Transverse colon (tissue), 4 donors: ENCODE measurements at regions not wholly inside any gene's neighbourhood (a gene's known extent, or its start where the extent isn't known, plus 50 kb on each side); places are given as distances from the start of the nearest gene placed in this dataset.

ENCODE experiments used
- DNase-seq: peaks from one replicate; pipeline ENCODE4 v3.0.0-alpha.2; 2019
- H3K27ac ChIP-seq, 4 donors: fragments of 200-600 bp; sonication (generic); 2 replicates each; pipeline ENCODE4 v1.5.1; 2016 to 2018; ENCODE audit warnings: inconsistent platforms in 4 of 4
- H3K27me3 ChIP-seq: fragments of 200-600 bp; sonication (generic); 2 replicates; pipeline ENCODE4 v1.5.1; 2017; ENCODE audit warnings: inconsistent platforms
- H3K36me3 ChIP-seq, 4 donors: fragments of 200-600 bp; sonication (generic); 2 replicates each; pipeline ENCODE4 v1.5.1; 2017 to 2019; ENCODE audit warnings: inconsistent platforms in 4 of 4
- H3K4me1 ChIP-seq, 4 donors: fragments of 200-600 bp; sonication (generic); 2 replicates each; pipeline ENCODE4 v1.5.1; 2017 to 2020; ENCODE audit warnings: inconsistent platforms in 4 of 4
- H3K4me3 ChIP-seq, 4 donors: fragments of 200-600 bp; sonication (generic); 1 replicate in 1 of 4; 2 replicates in 3 of 4; pipeline versions ENCODE4 v1.5.1 to v1.6.1; 2017 to 2019; ENCODE audit warnings: inconsistent platforms in 4 of 4
- H3K9me3 ChIP-seq, 2 donors: fragments of 200-600 bp; sonication (generic); 2 replicates each; pipeline ENCODE4 v1.5.1; 2017 to 2019; ENCODE audit warnings: inconsistent platforms in 2 of 2
- CTCF ChIP-seq, 5 experiments: fragments of 200-600 bp in 3 of 5; fragments of 450-650 bp in 2 of 5; sonication (generic) in 3 of 5; IDR thresholded peaks; 1 replicate in 2 of 5; 2 replicates in 3 of 5; pipeline ENCODE4 v1.5.1; 2016 to 2017; ENCODE audit warnings: antibody characterized with exemption in 5 of 5, inconsistent platforms in 3 of 5, mild to moderate bottlenecking in 2 of 5, moderate library complexity in 1 of 5
- EP300 ChIP-seq: sonication (generic); formaldehyde crosslinking; IDR thresholded peaks from one replicate; pipeline ENCODE4 v1.6.1; 2017; ENCODE audit warnings: antibody characterized with exemption, low read depth
- POLR2A ChIP-seq: fragments of 450-650 bp; IDR thresholded peaks from one replicate; pipeline ENCODE4 v1.6.1; 2016; ENCODE audit warnings: antibody characterized with exemption, mild to moderate bottlenecking, moderate library complexity
- POLR2AphosphoS5 ChIP-seq, 3 donors: sonication (generic); formaldehyde crosslinking; IDR thresholded peaks; one replicate each; pipeline ENCODE4 v1.6.1; 2016; ENCODE audit warnings: antibody characterized with exemption in 3 of 3
- WGBS, 2 donors: methylation state at CpG; one replicate each; pipeline ENCODE4 v1.1.5; 2018; ENCODE audit warnings: low coverage in 1 of 2; 5-methylcytosine and 5-hydroxymethylcytosine counted together
- in situ Hi-C, 4 donors: fragments of 200-750 bp; cut with MboI; loops; one replicate each; pipeline versions ENCODE4 v1.15.0 to v1.15.1; 2017; ENCODE audit warnings: low sequenced_read_pairs in 3 of 4, low pct_ligation_motif_present in 1 of 4, low pct_unique_long_range_greater_than_20kb in 1 of 4
- intact Hi-C: fragments of 100-400 bp; cut with DNase I; formaldehyde crosslinking; loops from one replicate; pipeline ENCODE4 v1.15.1; 2023; ENCODE audit warnings: low total_unique reads

DNA sequence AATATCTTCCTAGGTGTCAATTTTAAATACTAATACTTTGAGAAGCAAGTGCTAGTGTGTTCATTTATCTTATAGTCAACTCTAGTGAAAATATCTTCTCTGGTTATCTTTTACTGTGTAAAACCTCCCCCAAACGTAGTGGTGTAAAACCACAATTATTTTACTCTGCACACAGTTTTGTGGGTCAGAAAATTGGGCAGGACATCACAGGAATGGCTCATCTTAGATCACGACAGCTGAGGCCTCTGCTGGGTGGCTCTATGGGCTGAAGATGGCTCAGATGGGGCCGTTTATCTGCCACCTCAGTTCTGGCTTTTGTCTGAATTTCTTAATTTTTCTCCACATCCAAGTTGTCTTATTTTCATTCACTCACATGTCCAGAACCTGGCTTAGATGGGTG is 457.2 kb upstream of the ACTBL2 start:
- H3K4me1 ChIP-seq: no peaks in the 10 kb centered on the region
- no peaks in the 10 kb centered on the region for H3K9me3 ChIP-seq
- H3K36me3 ChIP-seq: no peaks in the 10 kb centered on the region
- in situ Hi-C loops: no loop called here
- H3K27ac ChIP-seq: no peak overlapping the region
- H3K27me3 ChIP-seq: no peaks in the 10 kb centered on the region
- H3K4me3 ChIP-seq: no peak overlapping the region
- WGBS, 2 donors: 41 to 55% methylated on average over 3 of the region's 3 CpGs
- intact Hi-C loops: no loop called here
- TF ChIP-seq POLR2AphosphoS5 (IDR thresholded peaks at IDR 0.05) (no peak), EP300 (no peak), POLR2A (no peak), CTCF (IDR thresholded peaks at IDR 0.05) (no peak)
- no peak for DNase-seq

DNA sequence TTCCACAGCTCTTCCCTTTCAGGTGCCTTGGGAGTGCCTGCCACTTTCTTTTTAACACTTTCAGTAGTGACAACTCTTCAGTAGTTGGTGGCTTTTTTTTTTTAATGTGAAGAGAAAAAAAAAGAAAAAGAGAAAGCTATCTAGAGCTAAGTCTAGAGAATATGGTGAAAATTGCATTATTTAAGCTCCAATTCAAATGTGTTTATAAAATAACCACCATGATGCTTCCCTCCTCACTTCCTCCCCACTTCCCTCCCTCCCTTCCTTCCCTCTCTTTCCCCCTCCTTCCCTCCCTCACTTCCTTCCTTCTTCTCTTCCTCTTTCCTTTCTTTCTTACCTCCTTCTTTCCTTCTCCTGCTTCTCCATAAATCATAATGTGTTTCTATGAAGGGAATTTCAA is 456.7 kb upstream of the ACTBL2 start:
- Histone ChIP-seq H3K9me3 (no peaks in the 10 kb centered on the region), H3K4me1 (no peaks in the 10 kb centered on the region), H3K36me3 (no peaks in the 10 kb centered on the region), H3K27me3 (no peaks in the 10 kb centered on the region), H3K4me3 (no peak overlapping the region), H3K27ac (no peak overlapping the region)
- in situ Hi-C loops (no loop called here), intact Hi-C loops (no loop called here)
- no peak for TF ChIP-seq EP300
- TF ChIP-seq POLR2AphosphoS5 (IDR thresholded peaks at IDR 0.05): no peak
- no peak for TF ChIP-seq CTCF (IDR thresholded peaks at IDR 0.05)
- no peak for TF ChIP-seq POLR2A
- DNase-seq: no peak

DNA sequence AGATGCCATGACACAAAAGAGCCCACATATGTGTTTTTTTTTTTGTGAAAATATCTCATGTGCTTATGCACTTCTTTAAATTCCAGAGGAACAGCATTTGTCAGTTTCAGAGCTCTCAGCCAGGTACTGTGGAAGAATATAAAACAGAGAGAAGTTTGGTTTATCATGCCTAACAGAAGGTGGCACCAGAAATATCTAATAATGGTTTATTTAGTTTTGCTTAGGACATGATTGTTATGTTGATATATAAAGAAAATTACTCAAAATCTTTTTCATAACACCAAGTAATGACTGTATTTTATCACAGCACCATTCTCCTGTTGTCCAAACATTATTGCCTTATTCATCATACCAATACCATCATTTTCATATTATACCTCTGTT is 455.6 kb upstream of the ACTBL2 start:
- Histone ChIP-seq H3K27me3 (no peaks in the 10 kb centered on the region), H3K36me3 (no peaks in the 10 kb centered on the region), H3K4me1 (no peaks in the 10 kb centered on the region), H3K9me3 (no peaks in the 10 kb centered on the region), H3K4me3 (no peak overlapping the region), H3K27ac (no peak overlapping the region)
- DNase-seq: no peak
- intact Hi-C loops (no loop called here), in situ Hi-C loops (no loop called here)
- TF ChIP-seq EP300: no peak
- TF ChIP-seq CTCF (IDR thresholded peaks at IDR 0.05): no peak
- no peak for TF ChIP-seq POLR2A
- TF ChIP-seq POLR2AphosphoS5 (IDR thresholded peaks at IDR 0.05): no peak

DNA sequence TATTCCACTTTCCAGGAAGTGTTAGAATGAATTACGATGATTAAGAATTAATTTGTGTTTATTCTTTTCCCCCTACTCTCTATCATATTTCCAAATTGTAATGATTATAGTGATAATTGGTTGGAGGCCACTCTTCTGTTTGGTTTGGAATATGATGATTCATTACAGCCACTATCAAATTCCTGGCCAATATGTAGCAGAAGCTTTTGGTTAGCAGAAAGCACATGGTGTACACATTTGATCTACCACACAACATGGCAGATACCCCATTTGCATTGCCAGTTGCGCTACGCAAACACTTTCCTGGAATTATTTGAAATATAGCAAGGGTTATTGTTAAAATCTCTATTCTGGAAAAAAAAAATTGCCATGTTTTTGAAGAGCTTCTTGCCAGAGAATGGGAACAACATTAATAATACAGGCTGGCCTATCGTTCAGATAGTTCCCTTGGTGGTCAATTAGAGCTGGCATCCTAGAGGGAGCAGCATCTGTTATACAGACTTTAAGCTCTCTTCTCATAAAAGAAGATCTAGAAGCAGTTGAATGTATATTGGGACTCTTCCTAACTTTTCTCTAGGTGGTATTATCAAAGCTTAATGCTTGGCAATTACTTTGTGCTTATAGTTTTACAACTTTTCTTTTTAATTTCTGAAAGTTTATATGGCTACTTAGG is 455.0 kb upstream of the ACTBL2 start:
- no peak for DNase-seq
- Histone ChIP-seq H3K27me3 (no peaks in the 10 kb centered on the region), H3K4me3 (no peak overlapping the region), H3K4me1 (no peaks in the 10 kb centered on the region), H3K9me3 (no peaks in the 10 kb centered on the region), H3K27ac (no peak overlapping the region), H3K36me3 (no peaks in the 10 kb centered on the region)
- WGBS, 2 donors: 85 to 97% methylated on average over 3 to 4 of the region's 4 CpGs
- intact Hi-C loops: no loop called here
- in situ Hi-C loops: no loop called here
- TF ChIP-seq POLR2AphosphoS5 (IDR thresholded peaks at IDR 0.05): no peak
- no peak for TF ChIP-seq CTCF (IDR thresholded peaks at IDR 0.05)
- no peak for TF ChIP-seq EP300
